NCI-H748 (cell line): ENCODE measurements at regions not wholly inside any gene's neighbourhood (a gene's known extent, or its start where the extent isn't known, plus 50 kb on each side); places are given as distances from the start of the nearest gene placed in this dataset.
"Not testable (repeated sequence)": the region's sequence is repeated elsewhere in the genome, so short reads cannot be mapped to it uniquely, and the experiment has no call there.

Experiments
- DNase-seq: peaks from one replicate; lab custom pipeline; 2025; ENCODE audit not compliant: unreplicated experiment; lab: John Stamatoyannopoulos, UW

DNA sequence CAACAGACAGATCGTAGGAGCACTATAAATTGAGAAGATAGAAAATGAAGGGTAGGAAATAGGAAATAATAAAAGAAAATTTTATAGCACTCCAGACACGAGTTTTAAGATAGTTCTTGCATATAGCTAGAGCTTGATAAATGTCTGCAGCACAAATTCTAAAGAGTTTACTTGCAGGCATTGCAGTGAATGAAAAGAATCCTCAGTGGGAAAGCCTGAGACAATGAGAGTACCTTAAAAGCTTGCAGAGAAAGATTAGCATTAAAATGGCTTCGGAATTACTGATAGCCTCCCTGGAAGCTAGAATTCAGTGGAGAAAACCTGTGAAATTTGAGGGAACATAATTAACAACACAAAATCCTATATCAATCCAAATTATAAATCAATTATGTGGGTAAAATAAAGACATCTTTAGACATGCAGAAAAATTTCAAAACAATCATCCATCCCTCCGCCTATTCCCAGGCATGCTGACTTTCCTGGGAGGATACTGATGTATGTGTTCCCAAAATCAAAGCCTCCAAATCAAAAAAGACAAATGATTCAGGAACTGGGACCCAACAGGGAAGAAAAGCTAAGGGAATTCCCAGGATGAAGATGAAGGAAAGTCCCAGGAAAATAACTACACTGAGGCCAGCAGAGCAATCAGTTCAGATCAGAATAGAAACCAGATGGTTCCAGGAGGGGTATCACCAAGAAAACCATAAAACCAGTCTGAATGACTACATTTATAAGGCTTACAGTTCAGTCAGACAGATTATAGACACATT is 305.9 kb upstream of the USP25 start:
- no peak for DNase-seq

DNA sequence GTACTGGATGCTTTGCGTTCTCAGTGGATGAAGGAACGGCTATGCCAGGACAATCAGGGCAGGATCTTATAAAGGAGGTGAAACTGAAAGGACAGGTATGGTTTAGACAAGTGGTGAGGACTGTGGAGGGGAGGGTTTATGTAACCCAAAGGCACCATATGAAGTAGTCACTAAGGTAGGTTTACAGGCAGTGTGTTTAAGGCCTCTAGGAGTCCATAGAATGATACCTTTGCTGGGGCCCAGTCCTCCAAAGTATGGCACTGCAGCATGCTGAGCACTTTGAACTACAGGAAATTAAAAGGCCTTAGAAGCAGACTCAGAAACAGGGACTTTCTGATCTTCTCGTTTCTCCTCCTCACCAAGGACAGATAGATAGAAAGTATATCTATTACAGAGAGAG is 304.7 kb upstream of the USP25 start:
- no peak for DNase-seq

DNA sequence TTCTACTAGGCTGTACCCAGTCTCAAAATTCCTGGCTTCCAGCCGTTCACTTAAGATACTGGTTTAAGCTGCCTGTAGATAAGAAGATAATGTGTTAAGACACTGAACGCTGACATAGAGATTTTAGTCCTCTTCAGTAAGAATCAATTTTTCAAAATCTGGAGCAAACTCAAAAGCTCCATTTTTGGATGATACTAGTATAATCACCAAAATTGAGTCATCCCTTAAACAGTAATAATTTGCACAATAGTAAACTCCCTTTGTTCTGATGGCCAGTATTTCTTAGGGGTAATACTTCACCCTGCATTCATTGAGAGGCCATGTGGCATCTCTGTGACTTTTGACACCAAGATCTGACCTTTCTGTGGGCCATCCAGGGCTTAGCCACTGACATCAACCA is 299.8 kb upstream of the USP25 start:
- no peak for DNase-seq

DNA sequence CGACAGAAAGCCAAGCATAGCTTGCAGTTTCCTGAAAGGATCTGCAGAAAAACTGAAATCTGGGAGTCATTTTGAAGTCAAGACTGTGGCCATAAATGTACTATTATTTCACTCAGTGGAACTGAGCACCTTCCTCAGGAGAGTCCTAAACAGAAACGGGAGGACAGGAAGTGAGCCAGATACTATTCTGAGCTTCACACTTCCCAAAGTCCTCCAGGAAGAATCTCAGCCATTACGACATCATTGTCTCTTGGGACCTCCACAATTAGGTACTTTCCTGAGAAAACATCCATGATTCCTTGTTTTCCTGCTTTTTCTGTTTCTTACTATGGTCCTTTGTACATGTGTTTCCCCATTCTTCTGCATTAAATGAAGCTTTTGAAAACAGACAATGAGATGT is 299.2 kb upstream of the USP25 start:
- DNase-seq = no peak

DNA sequence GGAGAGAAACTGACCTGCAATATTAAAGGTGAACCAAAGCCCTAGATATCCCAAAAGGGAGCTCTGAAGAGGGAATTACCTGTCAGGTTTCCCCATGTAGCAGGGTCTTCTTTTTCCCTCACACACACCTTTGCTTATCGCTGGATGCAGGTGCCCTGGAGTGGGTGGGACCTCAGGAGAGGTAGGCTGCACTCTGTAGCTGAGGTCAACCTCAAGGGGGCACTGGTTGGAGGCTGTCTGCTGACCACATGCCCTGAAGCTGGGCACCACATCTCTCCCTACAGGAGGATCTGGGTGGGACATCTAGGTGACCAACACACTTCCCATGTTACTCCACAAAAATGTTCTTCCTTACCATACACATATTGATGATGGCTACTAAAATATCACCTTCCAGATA is 298.7 kb upstream of the USP25 start:
- DNase-seq = no peak

DNA sequence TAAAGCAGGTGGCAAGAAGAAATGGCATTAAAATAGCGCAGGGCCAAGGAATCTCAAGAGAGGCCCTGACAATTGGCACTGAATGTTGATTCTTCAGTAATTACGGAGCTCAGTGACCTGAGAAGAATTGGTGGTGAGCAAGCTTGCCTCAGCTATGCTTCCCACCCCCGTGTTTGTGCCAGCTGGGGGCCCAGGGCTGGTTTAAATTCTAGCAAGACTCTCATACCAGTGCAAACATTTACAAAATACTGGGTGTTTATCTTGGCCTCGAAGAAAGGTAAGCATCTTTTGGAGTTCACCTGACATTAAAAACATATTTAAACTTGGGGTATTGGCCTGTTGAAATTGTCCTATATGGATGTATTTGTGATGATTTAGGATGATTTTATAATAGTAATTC is 296.7 kb upstream of the USP25 start:
- DNase-seq = no peak

DNA sequence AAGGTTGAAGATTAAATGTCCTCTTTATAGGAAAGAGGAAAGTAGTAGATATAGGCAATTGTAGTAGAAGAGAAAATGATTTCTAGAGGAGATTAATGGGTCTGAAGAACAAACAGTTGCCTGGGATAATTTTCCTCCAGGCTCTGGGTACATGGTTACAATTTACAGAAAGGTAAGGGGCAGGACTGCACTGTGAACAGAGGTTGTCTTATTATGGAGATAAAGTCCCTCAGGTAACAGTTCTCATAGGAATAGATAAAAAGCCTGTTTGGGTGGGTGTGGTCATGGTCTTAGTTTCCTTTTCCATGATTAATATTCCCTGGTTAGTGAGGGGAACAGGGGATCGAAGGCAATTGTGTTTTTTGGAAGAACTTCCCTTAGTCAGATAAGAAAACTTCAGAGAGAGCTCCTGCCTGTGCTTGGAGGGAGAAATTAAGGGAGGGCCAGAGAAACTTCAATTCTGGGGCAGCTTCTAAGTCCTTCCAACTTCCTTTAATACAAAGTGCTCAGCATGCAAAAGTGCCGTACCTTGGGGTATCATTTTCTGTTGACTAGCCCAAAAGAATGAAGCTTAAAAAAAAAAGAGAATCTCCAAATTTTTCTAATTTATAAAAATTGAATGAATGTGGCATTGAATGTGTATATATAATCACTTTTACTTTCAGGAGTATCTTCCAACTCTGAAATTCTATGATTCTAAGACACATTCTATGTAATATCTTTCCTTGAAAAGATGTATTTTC is 295.4 kb upstream of the USP25 start:
- no peak for DNase-seq

DNA sequence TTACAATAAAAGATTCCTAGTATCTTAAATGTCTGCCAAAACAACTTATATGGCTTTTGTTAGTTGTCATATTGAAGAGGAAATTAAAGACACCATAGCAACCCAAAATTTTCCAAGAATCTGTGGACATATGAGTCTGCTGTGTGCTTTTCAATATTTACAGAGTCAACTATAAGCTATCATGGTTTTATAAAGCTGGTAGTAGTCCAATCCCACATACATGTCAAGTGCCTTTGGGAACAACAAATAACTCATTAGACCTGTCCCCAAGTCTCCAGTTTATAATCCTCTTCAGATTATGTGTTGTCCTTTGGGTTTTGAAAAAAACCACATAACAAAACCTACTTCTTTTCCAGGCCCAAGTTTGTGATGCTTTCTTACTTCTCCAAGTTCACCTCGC is 293.8 kb upstream of the USP25 start:
- DNase-seq = peak; percentile 1

DNA sequence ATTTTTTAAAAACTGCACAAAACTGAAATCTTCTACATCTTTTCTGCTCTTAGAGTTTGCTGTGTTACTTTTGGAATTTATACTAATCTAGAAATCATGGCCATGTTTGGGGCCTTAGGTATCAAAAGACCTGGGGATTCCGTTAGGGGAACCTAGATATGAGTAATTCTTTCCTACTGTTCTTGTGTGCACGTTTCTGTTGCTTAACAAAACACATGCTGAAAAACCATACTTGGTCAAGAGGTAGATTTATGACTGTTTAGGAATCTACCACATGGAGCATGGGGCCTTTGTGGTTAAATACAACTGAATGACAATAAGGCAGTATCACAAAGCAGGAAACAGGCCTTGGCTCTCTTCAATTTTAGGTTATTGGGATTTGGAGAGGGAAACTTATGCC is 291.9 kb upstream of the USP25 start:
- no peak for DNase-seq

DNA sequence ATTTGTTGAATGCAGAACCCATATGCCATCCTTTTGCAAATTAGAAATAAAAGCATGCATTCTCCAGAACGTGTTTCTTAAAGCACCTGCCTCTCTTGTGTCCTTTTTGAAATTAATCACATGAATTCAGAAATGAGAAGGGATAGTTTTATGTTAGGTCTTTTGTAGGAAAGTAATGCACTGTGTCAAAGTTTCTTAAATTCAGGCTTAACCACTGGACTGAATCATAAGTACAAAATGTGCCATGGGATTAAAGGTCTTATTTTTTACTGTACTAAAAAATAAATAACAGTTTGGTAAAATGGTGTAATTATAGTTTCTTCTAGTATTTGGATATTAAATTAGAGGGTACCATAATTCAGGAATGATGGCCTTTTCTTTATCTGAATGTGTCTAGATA is 290.1 kb upstream of the USP25 start:
- no peak for DNase-seq

DNA sequence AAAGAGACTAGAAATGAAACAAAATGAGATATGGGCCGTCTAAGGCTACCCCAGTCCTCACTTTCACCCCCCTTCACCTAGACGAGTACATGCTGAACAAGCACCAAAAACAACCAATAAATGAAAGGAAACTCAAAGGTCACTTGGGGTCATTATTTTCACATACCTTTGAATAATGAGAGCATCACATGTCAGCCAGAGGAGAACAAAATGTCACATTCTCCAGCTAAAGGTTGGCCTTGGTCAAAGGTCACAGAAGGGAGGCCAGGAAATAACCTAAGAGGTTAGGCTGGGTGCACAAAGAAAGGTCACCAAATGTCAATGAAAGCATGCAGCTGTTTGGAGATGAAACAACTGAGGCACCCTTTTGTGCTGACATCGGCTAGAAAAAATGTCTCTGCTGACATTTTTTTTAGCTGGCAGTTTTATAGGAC is 288.7 kb upstream of the USP25 start:
- no peak for DNase-seq

DNA sequence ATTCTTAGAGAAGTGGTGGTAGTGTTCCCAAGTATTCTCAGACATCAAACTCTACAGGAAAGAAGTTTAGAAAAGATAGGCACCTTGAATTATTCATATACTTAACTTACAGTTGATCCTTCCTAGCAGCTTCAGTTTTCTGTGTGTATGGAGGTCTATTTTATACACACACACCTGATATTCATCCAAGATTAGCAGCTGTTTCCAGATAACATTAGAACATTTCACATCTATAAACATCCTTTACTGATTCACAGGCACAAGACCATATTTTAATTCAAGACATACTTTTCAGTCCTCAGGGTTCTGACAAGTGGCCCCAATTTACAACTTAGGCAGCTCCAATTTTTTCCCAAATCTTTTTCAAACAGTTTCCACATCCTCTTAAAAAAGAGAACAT is 287.8 kb upstream of the USP25 start:
- DNase-seq = no peak

DNA sequence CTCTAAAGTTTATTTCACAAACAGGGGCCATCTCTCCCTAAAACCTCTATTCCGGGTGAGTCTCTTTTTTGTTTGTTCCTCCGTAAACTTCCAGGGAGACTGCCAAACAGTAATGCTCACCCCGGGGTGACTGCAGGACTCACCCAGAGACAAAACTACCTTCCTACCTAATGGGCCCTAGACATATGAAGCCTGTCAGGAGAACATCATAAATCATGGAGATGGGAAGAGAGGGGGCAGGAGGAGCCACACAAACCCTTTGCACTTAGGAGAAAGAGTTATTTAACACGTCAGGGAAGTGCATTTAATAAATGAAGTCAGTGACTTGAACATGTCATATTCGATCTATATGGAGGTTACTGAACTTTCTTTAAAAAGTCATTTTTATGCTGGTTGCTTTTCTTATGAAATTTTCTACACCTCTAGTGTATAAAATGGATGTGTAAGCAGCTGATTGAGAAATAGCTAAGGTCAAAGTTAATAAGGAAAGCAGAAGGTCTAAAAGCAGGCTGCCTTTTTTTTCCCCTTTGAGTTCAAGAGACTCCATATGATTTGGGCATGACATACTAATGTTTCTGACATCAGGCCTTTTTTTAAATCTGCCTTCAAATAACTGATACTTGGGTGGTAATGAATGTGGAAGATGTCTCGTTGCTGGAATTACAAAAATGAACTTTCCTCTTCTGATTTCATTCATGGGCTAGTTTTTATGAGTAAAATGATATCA is 286.9 kb upstream of the USP25 start:
- no peak for DNase-seq

DNA sequence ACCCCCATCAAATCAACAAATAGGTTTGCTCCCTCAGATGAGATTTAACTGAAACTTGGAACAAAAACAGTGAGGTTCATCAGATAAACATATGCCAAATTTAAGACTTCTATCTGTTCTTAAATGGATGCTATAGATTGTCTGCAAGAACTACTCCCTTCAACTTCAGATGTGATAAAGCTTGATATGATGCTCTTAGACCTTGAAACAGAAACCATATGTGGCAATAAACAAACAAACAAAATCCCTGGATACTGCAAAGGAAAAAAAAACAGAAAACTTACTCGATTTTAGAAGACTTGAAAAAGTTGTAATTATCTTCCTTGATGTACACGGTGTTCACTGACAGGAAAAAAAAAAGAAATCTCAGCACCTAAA is 286.1 kb upstream of the USP25 start:
- DNase-seq = no peak

DNA sequence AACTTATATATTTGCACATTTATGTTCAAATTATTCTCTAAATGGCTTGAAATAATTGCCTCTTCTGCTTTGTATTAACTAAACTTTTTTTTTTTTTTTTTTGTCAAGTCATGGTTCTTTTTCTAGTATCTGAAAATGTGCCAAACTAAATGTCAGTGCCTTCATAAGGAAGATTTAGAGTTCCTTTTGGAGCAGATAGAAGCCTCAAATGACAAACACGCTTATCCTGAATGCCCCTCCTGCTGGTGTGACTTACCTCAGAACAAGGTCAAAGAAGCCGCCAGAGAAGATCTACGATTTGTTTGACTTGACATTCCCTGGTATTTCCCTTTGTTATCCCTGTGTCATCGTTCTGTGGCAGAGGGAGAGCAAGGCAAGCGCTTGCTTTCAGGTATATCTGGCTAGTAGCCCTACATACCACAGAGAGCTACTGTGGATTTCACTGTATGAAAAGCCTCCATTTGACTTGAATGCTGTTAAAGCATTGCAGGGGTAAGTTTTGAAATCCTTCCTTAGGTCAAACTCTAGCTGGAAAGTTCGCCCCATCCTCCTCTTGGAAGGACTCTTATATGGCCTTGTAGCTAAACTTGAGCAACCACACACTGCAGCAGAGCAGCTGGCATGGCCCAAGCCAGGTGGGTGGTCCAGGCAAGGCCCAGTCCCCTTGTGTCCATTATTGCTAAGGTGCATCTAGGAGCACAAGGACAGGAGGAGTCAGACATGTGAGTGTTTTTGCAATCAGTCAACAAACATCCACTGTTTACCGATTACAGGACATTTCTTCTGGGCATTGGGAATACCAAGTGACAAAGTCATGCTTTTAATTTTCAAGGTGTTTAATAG is 285.4 kb upstream of the USP25 start:
- peak; percentile 4 for DNase-seq

DNA sequence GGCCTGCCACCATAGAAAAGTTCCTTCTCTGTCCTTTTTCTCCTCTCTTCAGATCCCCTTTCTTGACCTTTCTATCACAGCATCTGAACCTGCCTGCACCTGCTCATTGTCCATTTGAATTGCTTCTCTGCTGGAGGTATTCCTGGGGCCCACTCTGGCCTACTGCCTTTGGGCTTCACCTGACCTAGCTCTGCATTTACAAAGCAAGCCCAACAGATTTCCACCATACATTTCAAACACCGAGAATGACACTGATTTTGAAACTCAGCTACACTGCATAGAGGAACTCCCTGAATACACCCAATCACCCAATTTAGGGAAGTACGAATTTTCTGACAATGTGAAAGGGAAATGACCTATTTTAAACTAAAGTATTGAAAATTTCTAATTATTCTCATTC is 284.5 kb upstream of the USP25 start:
- DNase-seq = no peak

DNA sequence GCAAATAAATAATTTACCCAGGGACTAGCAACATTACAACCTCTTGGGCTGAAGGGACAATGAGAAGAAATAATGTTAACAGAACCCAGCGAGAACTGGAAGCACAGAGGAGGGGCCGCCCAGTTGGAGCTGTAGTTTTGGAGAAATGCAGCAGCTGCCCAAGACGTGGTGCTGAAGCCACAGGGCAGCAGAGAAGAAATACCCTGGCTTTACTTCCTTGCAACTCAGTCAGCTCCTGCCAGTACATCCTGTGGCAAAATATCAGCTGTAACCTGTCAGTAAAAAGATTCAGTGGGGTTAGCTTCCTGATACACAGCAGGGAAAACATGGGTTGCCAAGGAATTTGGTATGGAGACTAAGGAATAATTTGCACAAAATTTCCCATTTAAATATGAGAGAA is 283.6 kb upstream of the USP25 start:
- no peak for DNase-seq

DNA sequence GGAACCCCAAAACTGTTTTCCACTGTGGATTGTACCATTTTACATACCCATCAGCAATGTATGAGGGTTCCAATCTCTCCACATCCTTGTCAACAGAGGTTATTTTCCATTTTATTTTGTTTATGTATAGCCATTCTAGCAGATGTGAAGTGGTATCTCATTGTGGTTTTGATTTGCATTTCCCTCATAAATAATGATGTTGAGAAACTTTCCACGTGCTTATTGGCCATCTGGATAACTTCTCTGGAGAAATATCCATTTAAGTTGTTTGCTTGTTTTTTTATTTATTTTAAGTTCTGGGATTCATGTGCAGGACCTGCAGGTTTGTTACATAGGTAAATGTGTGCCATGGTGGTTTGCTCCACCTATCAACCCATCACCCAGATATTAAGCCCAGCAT is 280.2 kb upstream of the USP25 start:
- no peak for DNase-seq

DNA sequence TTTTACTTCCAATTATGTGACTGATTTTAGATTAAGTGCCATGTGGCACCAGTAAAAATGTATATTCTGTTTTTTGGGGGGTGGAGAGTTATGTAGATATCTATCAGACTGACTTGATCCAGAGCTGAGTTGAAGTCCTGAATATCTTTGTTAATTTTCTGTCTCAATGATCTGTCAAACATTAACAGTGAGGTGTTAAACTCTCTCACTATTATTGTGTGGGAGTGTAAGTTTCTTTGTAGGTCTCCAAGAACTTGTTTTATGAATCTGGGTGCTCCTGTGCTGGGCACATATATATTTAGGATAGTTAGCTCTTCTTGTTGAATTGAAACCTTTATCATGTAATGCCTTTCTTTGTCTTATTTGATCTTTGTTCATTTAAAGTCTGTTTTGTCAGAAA is 276.5 kb upstream of the USP25 start:
- no peak for DNase-seq

DNA sequence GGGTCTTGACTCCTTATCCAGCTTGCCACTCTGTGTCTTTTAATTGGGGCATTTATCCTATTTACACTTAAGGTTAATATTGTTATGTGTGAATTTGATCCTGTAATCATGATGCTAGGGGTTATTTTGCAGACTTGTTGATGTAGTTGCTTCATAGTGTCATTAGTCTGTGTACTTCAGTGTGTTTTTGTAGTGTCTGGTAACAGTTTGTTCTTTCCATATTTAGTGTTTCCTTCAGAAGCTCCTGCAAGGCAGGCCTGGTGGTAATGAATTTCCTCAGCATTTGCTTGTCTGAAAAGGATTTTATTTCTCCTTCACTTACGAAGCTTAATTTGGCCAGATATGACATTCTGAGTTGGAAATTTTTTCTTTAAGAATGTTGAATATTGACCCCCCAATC is 276.0 kb upstream of the USP25 start:
- DNase-seq = peak; percentile 28

DNA sequence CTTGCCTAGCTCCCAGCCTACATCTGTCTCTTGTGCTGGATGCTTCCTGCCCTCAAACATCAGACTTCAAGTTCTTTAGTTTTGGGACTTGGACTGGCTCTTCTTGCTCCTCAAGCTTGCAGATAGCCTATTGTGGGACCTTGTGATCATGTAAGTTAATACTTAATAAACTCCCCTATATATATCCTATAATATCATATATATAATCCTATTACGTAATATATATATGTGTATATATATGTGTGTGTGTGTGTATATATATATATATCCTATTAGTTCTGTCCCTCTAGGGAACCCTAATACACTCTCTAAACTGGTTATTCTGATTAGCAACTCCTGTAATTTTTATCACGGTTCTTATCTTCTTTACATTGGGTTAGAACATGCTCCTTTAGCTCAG is 274.9 kb upstream of the USP25 start:
- DNase-seq = not testable (repeated sequence)
